ENCODE measurements at regions not wholly inside any gene's neighbourhood (a gene's known extent, or its start where the extent isn't known, plus 50 kb on each side); places are given as distances from the start of the nearest gene placed in this dataset.

- no peak for DNase-seq
These were observed 477.4 kb upstream of the MDFIC2 start for GRCh38 chr3:70789878-70790277.

DNA sequence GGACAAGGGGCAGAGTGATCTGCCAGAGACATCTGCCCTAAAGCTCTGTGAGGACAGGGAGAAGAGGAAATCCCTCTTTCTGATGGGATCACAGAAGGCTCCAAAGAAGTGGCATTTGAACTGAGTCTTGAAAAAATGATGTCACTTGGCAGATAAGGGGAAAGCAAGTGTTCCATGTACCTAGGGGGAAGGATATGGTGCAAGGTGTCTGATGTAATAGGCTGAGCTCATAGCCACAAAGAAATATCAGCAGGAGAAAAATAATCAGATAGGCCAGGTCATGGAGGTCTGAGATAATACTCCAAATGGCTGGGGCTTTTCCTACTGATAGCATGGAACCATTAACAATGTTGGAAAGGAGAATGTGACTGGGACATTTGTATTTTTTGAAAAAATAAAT lies 468.4 kb upstream of the MDFIC2 start:
- DNase-seq = no peak

- no peak for DNase-seq
These were observed 466.9 kb upstream of the MDFIC2 start for GRCh38 chr3:70779296-70779695.

- DNase-seq = no peak
These were observed 463.6 kb upstream of the MDFIC2 start for GRCh38 chr3:70776081-70776480.

GRCh38 chr3:70775257-70775656 lies 462.8 kb upstream of the MDFIC2 start:
- no peak for DNase-seq

DNA sequence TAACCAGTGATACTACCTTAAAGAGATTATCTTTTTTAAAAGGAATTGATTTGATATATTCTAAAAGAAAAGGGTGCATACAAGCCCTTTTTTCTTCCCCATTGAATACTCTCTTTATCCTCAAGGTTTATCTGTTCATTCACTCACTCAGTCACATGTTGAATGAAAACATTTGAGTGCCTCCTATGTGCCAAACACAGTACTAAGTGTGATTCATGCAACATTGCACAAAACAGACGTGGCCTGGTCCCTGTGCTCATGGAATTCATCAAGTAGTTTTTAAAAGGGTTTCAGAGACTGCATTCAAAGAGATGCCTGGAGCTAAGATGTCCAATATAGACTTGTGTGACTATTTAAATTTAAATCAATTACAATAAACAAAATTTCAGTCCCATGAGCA lies 462.2 kb upstream of the MDFIC2 start:
- no peak for DNase-seq

DNA sequence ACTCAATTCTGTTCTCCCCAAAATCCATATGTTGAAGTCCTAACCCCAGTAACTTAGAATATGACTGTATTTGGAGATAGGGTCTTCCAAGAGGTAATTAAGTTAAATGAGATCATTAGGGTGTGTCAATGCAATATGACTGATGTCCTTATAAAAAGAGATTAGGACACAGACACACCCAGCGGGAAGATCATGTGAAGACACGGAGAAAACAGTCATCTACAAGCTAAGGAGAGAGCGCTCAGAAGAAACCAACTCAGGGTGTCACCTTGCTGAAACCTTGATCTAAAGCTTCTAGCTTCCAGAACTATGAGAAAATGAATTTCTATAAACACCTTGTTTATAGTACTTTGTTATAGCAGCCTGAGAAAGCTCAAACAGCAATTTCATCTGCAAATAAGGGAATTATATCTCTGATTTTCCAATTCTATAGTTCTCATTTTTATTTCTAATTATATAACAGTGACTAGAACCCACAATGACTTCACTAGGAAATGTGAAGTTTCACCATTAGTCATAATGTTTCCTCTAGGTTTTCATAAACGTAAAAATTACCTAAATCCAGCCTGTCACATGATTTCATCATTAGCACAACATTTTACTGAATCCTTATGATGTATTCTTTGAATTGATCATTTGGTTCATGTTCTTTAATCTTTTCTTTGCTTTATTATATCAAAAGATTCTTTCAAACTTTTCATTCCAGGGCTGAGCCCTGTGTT lies 459.1 kb upstream of the MDFIC2 start:
- peak; percentile 39 for DNase-seq

- DNase-seq = no peak
These were observed 458.2 kb upstream of the MDFIC2 start for GRCh38 chr3:70770650-70771049.

DNA sequence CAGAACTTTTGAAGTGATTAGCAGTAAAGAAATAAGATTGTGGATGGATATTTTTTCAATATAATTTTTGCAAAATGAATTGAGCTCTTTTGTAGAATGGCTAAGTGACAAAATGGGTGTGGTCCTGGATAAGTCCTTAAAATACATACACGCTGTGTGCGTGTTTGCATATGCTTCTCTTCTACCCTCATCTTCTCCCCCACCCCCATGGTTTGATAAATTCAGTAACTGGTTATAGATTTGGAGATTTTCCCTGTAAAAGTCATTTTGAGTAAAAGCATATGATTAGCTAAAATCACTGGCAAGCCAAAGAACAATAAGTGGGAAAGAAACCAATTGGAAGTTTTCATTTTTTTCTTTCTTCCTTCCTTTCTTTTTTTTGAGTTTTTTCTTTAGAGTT lies 453.9 kb upstream of the MDFIC2 start:
- no peak for DNase-seq

DNA sequence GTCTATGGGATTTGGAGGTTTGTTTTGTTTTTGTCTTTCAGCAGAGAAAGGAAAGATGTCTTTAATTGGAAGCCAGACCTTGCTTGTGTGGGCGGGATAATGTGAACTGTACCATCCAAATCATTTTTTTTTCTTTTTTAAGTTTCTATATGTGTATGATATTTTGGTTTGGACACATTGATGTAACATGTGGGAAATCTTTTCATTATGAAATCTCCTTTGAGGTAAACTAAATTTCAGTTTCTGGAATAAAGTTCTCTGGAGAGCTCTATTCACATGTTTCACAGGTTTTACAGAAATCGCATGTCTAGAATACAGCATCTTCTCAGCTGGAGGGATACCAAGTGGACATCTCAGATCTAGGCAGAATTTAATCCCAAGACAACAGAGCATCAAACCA lies 451.5 kb upstream of the MDFIC2 start:
- DNase-seq = no peak

DNA sequence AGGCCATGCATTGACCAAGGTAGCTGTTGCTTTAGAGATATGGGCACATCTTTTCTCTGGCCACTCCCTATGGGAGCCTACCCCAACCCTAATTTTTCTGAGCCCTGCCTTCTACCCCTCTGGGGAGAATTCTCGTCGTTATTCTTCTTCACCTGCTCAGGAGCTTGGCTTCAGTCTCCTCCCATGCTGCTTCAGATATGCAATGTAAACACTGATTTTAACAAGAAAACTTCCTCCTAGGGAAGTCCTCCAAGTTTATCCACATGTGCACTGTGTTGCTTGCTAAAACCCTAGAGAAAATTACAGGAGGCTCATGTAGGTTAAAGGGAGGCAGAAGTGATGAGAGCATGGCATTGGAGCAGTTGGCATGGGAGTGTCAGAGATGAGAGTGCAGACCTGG lies 445.2 kb upstream of the MDFIC2 start:
- no peak for DNase-seq

DNA sequence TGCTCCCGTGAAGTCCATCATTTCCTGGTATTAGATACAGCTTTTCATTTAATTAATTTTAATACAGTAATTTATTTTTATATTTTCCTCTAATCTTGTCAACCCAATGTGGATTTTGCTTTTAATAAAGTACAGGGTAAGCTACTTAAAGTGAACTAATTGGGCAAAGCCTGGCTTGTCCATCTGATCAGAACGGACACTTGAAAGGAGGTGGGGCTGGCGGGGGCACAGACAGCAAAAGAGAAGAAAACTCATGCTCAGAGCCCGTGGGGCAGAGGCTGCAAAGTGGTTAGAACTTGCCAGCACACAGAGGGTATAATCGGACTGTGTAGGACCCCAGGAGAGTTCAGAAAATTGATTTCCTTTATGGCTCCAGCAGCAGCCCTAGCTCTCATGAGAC lies 443.1 kb upstream of the MDFIC2 start:
- no peak for DNase-seq

DNA sequence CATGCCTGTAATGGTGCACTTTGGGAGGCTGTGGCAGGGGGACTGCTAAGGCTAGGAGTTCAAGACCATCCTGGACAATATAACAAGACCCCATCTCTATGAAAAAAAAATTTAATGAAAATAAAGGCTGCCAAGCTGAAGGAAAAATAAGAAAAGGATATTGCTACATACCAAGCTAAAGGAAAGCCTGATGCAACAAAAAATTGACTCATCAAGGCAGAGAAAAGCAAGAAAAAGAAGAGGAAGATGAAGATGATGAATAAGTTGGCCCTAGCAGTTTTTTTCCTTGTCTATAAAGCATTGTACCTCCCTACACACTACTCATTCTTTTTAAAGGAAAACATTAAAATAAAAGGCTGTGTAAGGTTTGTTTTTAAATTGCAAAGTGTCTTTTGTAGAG lies 441.9 kb upstream of the MDFIC2 start:
- peak; percentile 18 for DNase-seq

DNA sequence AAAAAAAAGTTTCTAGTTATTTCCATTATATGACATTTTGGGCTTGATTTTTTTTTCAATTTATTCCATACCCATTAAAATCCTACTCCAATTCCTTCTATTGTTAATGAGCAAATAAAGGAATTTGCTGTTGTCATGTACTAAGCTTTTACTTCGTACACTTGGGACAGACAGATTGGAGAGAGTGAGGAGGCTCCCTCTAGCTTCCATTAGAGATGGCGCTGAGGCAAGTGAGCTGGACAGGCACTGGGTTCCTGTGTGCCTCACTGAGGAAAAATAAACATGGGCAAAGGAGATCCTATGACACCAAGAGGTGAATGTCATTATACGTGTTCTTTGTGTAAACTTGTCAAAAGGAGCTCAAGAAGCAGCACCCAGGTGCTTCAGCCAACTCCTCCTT lies 441.1 kb upstream of the MDFIC2 start:
- no peak for DNase-seq

DNA sequence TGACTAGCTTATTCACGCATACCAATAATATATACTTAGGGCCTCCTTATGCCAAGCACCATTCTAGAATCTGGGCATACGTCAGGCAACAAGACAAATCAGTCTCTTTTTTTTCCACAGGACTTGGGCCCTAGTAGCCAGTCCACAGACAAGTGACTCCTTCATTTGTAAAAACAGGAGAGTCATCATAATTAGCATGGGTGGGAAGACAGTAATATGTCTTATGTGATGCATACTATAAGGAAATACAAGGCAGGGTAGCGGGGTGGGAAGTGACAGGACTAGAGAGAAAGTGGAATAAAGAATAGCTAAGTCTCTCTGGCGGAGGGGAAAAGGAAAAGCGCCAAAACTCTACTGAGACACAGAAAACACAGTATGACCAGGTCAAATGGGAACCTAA lies 439.6 kb upstream of the MDFIC2 start:
- DNase-seq = no peak

DNA sequence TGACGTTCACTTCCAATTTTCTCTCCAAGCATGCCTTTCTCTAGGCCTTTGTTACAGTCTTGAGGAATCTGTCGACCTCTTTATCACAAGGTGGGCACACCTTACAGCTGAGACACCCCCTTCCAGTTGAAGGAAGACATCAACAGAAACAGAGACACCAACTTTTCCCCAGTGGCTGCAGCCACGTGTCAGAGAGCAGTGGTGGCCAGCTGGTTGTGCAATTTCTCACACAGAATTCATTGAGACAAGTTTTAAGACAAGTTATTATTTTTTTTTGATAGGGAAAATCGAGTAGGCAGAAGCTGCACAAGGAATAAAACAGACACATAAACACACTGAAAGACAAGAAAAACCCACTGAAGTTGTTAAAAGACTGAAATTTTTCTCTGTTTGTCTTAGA lies 436.7 kb upstream of the MDFIC2 start:
- DNase-seq = no peak

DNA sequence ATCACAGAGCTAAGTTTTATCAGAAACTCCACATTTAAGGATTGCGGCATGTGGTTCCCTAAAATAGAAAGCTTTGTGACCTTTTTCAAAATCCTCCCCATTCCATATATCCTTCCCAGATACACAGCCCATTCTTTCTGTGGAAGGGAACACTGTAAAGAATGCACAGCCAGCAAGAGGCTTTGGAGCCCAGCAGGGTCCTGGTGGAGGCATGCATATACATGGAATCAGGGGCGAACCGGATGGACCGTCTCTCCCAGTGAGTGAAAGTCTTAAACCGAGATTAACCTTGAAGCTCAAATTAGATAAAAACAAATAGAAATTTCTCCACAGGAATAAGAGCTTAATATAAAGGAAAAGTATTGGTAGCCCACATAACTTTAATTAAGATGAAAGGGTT lies 436.2 kb upstream of the MDFIC2 start:
- DNase-seq = no peak

GRCh38 chr3:70747847-70748246 lies 435.4 kb upstream of the MDFIC2 start:
- no peak for DNase-seq

DNA sequence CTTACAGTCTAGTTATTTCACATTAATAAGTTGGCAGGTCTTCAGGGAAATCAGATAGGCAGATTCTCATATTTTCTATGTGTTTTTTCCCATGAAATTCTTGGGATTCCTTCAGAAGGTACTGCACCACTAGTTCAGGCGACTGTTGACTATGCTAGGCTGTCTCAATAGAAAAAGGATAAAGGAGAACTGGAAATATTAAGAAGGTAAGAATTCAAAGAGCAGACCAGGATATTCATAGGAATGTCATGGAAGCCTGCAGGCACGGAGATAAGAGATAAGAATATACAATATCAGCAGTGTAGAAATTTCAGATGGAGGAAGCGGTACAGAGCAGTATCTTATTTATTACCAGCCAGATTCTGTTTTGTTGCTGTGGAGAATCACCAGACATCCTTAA lies 432.1 kb upstream of the MDFIC2 start:
- no peak for DNase-seq

DNA sequence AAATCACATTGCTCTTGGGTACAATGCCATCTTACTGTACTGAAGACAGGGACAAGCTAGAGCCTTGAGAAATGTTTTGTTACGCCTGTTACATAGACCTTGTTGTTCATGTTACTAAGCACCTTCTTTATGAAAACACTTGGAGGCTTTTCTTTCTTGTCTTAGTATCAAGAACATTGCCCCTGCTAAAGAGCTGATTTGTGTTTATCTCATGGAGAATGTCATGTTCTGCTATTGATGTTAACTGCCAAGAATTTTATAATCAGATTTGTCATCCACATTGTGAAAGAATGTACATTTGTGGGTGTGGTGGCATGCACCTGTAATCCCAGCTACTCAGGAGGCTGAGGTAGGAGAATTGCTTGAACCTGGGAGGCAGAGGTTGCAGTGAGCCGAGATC lies 431.3 kb upstream of the MDFIC2 start:
- DNase-seq = no peak

GRCh38 chr3:70742081-70742480 lies 429.6 kb upstream of the MDFIC2 start:
- DNase-seq = no peak

- no peak for DNase-seq
These were observed 428.4 kb upstream of the MDFIC2 start for GRCh38 chr3:70740872-70741271.

DNA sequence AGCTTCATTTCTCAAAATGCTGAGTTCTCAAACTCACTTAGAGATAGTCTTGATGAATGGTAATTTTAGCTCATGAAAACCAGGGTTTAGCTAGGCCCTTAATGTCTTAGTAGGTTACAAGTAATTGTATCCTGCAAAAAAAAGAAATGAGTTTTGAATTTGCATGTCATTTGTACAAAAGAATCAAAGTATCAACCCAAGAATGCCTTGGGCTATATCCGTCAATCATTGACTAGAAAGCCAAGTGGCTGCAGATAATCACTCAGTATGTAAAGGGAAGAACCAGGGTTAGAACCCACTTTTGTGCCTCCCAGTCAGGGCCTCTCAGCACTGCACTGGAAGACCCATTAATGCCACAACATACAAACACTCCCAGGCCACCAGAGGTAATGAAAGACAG lies 427.6 kb upstream of the MDFIC2 start:
- no peak for DNase-seq

DNA sequence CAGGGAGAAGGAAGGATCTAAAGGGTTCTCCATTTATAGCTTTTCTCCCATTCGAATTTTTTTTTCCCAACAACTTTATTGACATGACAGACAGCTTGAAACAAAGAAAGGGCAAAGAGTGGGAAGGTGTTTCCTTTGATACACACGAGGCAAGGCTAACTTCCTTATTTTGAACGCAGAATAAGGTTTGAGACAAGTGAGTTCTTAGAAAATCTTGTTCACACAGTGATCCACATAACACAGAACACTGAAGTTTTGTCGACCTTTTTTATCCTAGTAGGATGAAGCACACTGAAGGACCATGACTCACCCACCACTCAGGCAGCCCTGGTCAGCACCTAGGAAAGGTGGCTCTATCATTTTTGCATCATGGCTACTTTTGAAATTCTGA lies 425.8 kb upstream of the MDFIC2 start:
- no peak for DNase-seq

DNA sequence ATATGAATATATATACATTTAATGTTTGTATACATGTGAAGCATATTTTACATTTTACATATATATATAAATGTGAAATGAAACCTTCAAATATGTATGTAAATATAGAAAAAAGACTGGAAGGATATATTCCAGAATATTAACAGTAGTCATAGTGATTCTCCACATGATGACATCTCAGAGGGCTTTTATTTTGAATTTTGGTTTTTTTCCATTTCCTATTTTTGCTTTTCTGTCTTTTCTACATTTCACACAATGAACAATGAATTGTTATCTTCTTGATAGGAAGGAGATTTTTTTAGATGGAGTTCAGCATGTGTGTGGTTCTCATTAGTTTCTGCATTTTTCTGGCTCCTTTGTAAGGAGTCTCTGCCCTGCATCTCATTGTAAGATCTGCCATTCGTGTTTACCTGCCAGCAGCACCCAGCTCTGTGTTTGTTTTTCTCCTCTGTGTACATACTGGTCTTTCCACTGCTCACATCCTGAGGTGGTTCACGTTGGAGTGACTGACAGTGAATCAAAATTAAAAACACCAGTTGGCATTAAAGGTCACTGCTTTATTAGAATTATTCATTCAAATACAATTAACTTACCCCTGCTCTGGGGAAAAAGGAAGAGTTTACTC lies 425.3 kb upstream of the MDFIC2 start:
- no peak for DNase-seq
